GM18502 (cell line): ENCODE measurements at regions not wholly inside any gene's neighbourhood (a gene's known extent, or its start where the extent isn't known, plus 50 kb on each side); places are given as distances from the start of the nearest gene placed in this dataset.

Experiments
- ATAC-seq: cut with Tn5 transposase; IDR thresholded peaks from one replicate; pipeline ENCODE4 v1.9.1; 2021; ENCODE audit warnings: mild to moderate bottlenecking; ENCODE audit not compliant: unreplicated experiment, poor library complexity

DNA sequence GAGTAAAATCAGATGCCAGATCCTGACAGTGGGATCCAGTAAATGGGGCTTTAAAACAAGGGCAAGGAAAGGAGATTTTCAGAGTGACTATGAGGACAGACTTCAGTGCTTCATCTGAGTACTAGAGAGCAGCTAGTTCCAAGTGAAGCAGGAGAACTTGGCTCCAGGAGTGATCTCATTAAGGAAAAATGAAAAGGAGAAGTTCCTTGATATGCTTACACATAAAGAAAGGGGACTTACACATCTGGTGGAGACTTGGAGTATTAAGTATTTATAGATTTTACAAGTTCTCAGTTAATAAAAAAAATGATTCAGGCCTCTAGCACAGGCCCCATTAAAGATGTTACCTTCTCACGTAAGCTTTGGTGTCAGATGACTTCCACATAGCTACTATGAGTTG lies 105.8 kb downstream of the ICOS start:
- no peak for ATAC-seq

DNA sequence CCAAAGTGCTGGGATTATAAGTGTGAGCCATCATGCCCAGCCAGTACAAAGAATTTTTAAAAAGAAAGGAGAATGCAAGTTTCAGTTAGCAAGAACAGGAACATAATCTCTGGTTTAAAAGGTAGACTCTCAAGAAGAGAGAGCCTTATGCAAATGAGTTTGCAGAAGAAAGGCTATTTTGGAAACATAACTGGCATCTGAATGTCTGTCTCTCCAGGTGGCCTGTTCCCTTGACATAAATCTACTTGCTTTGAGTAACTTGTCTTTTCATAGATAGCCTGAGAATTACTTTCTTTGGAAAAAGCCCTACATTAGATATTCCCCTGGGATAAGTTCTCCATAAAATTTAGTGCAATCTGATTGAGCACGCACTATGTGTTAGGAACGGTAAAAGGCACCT lies 109.6 kb downstream of the ICOS start:
- ATAC-seq: peak; percentile 77

- peak; percentile 86 for ATAC-seq
These were observed 113.1 kb downstream of the ICOS start for GRCh38 chr2:204049635-204050034.

- ATAC-seq: no peak
These were observed 114.1 kb downstream of the ICOS start for GRCh38 chr2:204050681-204051080.

GRCh38 chr2:204051476-204051875 lies 114.9 kb downstream of the ICOS start:
- no peak for ATAC-seq

- ATAC-seq: no peak
These were observed 115.5 kb downstream of the ICOS start for GRCh38 chr2:204051984-204052556.

DNA sequence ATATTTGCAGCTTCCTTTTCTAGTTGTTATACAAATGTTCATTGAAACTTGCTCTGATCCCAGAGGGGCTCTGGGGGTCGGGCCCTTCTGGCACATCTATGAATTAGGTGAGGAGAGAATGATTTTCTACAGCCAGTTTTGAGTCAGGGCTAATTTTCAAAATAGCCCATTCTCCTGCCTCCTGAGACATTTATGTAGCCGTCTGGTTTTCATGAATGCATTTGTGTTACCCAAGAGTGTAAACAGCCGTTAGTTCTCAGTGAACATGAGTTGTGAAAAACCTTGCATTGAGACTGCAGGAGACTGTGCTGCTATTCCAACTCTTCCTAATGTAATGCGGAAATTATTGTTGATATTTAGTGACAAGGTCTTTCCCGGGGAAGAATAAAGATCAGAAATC lies 122.5 kb downstream of the ICOS start:
- ATAC-seq: no peak

DNA sequence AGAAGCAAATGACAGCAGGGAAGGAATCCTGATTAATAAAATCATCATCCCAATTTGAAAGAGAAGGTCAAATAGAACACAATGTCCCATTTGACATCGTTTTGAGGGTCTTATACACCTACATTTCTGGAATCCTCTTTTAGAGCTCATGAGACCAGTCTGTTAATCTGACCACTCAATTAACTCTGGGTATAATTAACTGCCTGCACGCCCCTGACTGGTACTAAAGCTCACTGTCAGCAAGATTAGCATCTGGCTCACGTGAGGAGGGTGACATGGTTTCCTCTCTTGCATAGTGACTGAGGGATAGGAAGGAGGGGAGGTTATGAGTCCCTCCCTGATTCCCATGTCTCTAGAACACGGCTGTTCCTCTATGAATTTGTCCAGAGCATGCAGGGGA lies 124.3 kb downstream of the ICOS start:
- no peak for ATAC-seq

DNA sequence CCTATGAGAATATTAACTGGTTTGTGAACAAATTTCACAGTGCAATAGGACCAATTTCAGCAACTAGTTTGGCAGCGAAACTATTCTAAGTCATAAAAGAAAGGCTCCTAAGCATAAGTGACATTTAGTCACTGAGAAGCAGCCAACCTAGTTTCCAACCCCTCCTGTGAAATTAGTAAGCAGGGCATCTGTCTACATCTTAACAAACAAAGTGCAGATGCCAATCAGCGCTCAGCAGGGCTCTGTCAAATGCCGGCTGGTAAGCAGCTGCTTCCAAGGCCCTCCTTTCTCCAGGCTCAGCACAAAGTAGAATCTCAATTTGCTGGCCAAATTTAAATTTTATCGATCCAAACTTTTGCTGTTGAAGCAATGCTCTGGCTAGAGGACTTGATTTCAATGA lies 124.7 kb downstream of the ICOS start:
- ATAC-seq: no peak

- no peak for ATAC-seq
These were observed 127.6 kb downstream of the ICOS start for GRCh38 chr2:204064119-204064518.

DNA sequence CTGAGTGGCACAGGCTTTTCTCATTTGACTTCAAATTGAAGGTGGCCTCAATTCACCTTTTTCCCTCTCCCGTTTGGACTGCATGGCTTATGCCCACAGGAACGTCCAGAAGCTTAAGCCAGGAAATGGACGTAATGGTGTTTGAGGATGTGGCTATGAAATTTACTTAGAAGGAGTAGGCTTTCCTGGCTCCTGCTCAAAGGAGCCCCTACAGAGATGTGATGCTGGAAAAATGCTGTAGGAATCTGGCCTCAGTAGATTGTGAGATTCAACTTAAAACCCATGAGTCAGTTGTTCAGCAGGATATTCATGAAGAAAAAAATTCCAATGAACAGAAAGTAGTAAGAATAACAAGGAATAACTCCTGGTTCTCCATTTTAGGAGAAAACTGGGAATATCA lies 129.0 kb downstream of the ICOS start:
- ATAC-seq: no peak

DNA sequence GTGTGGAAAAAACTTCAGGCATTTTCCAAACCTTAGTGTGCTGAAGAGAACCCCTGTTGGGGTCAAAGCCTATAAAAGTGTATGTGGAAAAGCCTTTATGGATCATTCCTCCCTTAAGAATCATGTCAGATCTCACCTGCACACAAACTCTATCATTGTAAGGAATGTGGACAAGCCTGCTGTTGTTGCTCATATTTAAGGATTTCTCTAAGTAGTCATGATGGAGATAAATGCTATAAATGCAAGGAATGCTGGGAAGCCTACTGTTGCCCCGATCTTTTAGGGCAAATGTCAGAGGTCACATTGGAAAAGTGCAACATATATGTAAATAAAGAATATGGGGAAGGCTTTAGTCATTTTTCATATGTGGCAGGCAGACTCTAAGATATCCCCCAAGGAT lies 129.5 kb downstream of the ICOS start:
- ATAC-seq: no peak

GRCh38 chr2:204069804-204070203 lies 133.2 kb downstream of the ICOS start:
- ATAC-seq: no peak

GRCh38 chr2:204072443-204073324 lies 136.1 kb downstream of the ICOS start:
- no peak for ATAC-seq

DNA sequence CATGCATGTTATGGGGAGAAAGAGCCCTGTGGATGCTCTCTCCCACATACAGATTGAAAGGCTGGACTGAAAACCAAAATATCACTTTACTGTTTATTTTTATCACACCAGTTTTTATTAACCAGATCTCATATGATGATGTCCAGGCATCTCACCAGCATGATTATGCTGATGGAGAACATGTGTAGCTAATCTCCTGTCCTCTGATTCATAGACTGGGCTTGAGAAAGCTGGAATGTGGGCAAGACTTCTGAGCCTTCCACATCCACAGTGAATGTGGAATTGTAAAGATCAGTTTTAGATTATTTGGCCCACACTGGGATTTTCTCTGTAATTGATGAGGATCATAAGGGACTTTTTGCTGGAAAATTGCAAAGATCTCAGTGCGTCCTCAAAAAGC lies 137.9 kb downstream of the ICOS start:
- ATAC-seq: no peak

DNA sequence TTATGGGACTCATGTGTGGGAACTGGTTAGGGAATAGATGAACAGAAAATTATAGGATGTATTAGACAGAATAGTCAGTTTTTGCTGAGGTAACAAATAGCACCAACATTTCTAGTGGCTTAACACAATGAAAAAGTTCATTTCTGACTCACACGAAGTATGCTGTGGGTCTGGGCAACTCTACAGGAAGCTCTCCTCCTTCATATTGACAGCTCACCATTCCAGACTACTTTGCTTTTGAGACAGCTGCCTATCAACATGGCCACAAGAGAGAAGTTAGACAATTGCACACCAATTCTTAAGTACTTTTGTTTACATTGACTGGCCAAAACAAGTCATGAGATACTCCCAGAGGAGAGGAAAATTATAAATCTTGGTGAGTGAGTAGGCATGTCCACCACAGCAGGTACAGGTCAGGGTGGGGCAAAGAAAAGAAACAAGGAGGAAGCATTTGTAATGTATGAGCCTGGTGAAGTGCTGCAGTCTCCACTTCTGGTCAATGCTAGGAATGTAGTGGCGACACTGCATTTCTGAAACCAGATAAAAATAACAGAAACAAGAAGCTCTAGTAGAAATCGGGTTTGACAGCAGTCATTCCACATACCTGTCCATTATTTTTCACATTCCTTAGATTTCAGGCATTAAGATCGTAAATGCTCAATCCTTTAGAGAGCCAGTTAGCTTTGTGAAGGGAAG lies 141.6 kb downstream of the ICOS start:
- ATAC-seq: no peak

- no peak for ATAC-seq
These were observed 145.2 kb downstream of the ICOS start for GRCh38 chr2:204081487-204082425.

- ATAC-seq: no peak
These were observed 149.6 kb downstream of the ICOS start for GRCh38 chr2:204086167-204086566.

- no peak for ATAC-seq
These were observed 152.5 kb downstream of the ICOS start for GRCh38 chr2:204089105-204089504.

- no peak for ATAC-seq
These were observed 153.0 kb downstream of the ICOS start for GRCh38 chr2:204089574-204089973.
